ENCODE measurements at regions not wholly inside any gene's neighbourhood (a gene's known extent, or its start where the extent isn't known, plus 50 kb on each side); places are given as distances from the start of the nearest gene placed in this dataset.
A peak's percentile ranks its signal among the peaks of the same experiment; 100 is the strongest.
"Not testable (repeated sequence)": the region's sequence is repeated elsewhere in the genome, so short reads cannot be mapped to it uniquely, and the experiment has no call there.

GRCh38 chr10:42367532-42368230 is 270.7 kb downstream of the ZNF33B start:
- H4K20me1 ChIP-seq (ENCODE audit: insufficient read depth): no peaks in the 10 kb centered on the region
- peak overlapping the region; percentile 99 for H2AFZ ChIP-seq
- ChIA-PET CTCF (no interaction called here), POLR2A (ENCODE audit: unreplicated experiment) (interaction anchor here (0.6 kb wide), 1 partner anchor 898 kb away, joined by 13 read pairs; no protein-coding TSS in a partner anchor)
- DNase-seq: peak; percentile 88 to 91
- peak overlapping the region; percentile 89 for H3K4me3 ChIP-seq
- TF ChIP-seq CTCF (conservative IDR thresholded peaks at IDR 0.05) (no peak), EZH2 (IDR thresholded peaks at IDR 0.05; ENCODE audit: low read depth) (no peak)
- H3F3A ChIP-seq (ENCODE audit: insufficient read depth, low read depth): no peaks in the 10 kb centered on the region; the same call in 1 of the 2 replicates
- H3K9me2 ChIP-seq (ENCODE audit: insufficient read depth): 0 out of 2 replicates have a peak, but pooled peaks cover 2% of the 10 kb centered on the region
- intact Hi-C loops (cut with micrococcal nuclease; ENCODE audit: unreplicated experiment): loop anchor here (5.0 kb wide), 1 partner anchor 270 kb away; the partner anchor contains the start of gene ZNF33B
- peak overlapping the region; percentile 72 for H3K4me2 ChIP-seq
- H3K9me3 ChIP-seq (ENCODE audit: insufficient read depth, low read depth): peaks cover 30% of the 10 kb centered on the region
- H3K4me1 ChIP-seq (replicated peaks; ENCODE audit: insufficient read depth): no peaks in the 10 kb centered on the region; the same call in 1 of the 2 replicates
- H3K79me2 ChIP-seq (ENCODE audit: low read depth): peaks cover 36% of the 10 kb centered on the region
- no peak overlapping the region for H3K27ac ChIP-seq
- TSS peak; percentile 40 for BruUV-seq (replicated peaks)
- peaks cover 26% of the 10 kb centered on the region for H3K36me3 ChIP-seq (ENCODE audit: low read depth)
- H3K27me3 ChIP-seq (ENCODE audit: insufficient read depth, low read depth): no peaks in the 10 kb centered on the region

GRCh38 chr10:42351745-42352144 is 286.6 kb downstream of the ZNF33B start:
- peaks cover 28% of the 10 kb centered on the region; the same call in 1 of the 2 replicates for H3K36me3 ChIP-seq (ENCODE audit: low read depth)
- no peaks in the 10 kb centered on the region for H3F3A ChIP-seq (ENCODE audit: insufficient read depth, low read depth)
- H3K27ac ChIP-seq: no peak overlapping the region
- peaks cover 21% of the 10 kb centered on the region for H3K9me3 ChIP-seq (ENCODE audit: insufficient read depth, low read depth)
- no peak overlapping the region for H3K4me3 ChIP-seq
- no peak for TF ChIP-seq EZH2 (IDR thresholded peaks at IDR 0.05; ENCODE audit: low read depth)
- no peak for TF ChIP-seq CTCF (conservative IDR thresholded peaks at IDR 0.05)
- intact Hi-C loops (cut with micrococcal nuclease; ENCODE audit: unreplicated experiment): no loop called here
- no peak overlapping the region for H3K4me2 ChIP-seq
- H4K20me1 ChIP-seq (ENCODE audit: insufficient read depth): no peaks in the 10 kb centered on the region
- H3K27me3 ChIP-seq (ENCODE audit: insufficient read depth, low read depth): no peaks in the 10 kb centered on the region
- BruUV-seq (replicated peaks): no TSS peak
- ChIA-PET CTCF (no interaction called here), POLR2A (ENCODE audit: unreplicated experiment) (no interaction called here)
- H2AFZ ChIP-seq: no peak overlapping the region
- no peak for DNase-seq
- no peaks in the 10 kb centered on the region for H3K9me2 ChIP-seq (ENCODE audit: insufficient read depth)
- no peaks in the 10 kb centered on the region for H3K79me2 ChIP-seq (ENCODE audit: low read depth)
- H3K4me1 ChIP-seq (replicated peaks; ENCODE audit: insufficient read depth): no peaks in the 10 kb centered on the region

GRCh38 chr10:42336593-42337337 is 301.6 kb downstream of the ZNF33B start:
- H3K4me1 ChIP-seq (replicated peaks; ENCODE audit: insufficient read depth); H3K4me2 ChIP-seq; CTCF ChIA-PET; BruUV-seq (replicated peaks); DNase-seq; H2AFZ ChIP-seq; H3K9me2 ChIP-seq (ENCODE audit: insufficient read depth); intact Hi-C loops (cut with micrococcal nuclease; ENCODE audit: unreplicated experiment); H3K36me3 ChIP-seq (ENCODE audit: low read depth); H4K20me1 ChIP-seq (ENCODE audit: insufficient read depth); H3K4me3 ChIP-seq; H3K27me3 ChIP-seq (ENCODE audit: insufficient read depth, low read depth); POLR2A ChIA-PET (ENCODE audit: unreplicated experiment); H3K27ac ChIP-seq; H3K79me2 ChIP-seq (ENCODE audit: low read depth): not testable (repeated sequence)
- Histone ChIP-seq H3K9me3 (ENCODE audit: insufficient read depth, low read depth) (peaks cover 51% of the 10 kb centered on the region), H3F3A (ENCODE audit: insufficient read depth, low read depth) (peaks cover 18% of the 10 kb centered on the region; the same call in 1 of the 2 replicates)

GRCh38 chr10:42335653-42336296 is 302.6 kb downstream of the ZNF33B start:
- intact Hi-C loops (cut with micrococcal nuclease; ENCODE audit: unreplicated experiment); DNase-seq: not testable (repeated sequence)
- H3K9me3 ChIP-seq (ENCODE audit: insufficient read depth, low read depth): peaks cover 51% of the 10 kb centered on the region

More at GRCh38 chr10:42335653-42336296, 302.6 kb downstream of the ZNF33B start:
- CTCF ChIA-PET; BruUV-seq (replicated peaks); H3K4me2 ChIP-seq; H3K4me3 ChIP-seq; H4K20me1 ChIP-seq (ENCODE audit: insufficient read depth); H3K27ac ChIP-seq; H3K36me3 ChIP-seq (ENCODE audit: low read depth); H2AFZ ChIP-seq; H3K27me3 ChIP-seq (ENCODE audit: insufficient read depth, low read depth); H3K9me2 ChIP-seq (ENCODE audit: insufficient read depth); H3K4me1 ChIP-seq (replicated peaks; ENCODE audit: insufficient read depth); POLR2A ChIA-PET (ENCODE audit: unreplicated experiment); H3K79me2 ChIP-seq (ENCODE audit: low read depth): not testable (repeated sequence)
- peaks cover 18% of the 10 kb centered on the region; the same call in 1 of the 2 replicates for H3F3A ChIP-seq (ENCODE audit: insufficient read depth, low read depth)

All from PC-9 (cell line).